ENCODE measurements at regions not wholly inside any gene's neighbourhood (a gene's known extent, or its start where the extent isn't known, plus 50 kb on each side); places are given as distances from the start of the nearest gene placed in this dataset.
"Not testable (repeated sequence)": the region's sequence is repeated elsewhere in the genome, so short reads cannot be mapped to it uniquely, and the experiment has no call there.

- TF ChIP-seq, protein P1, sequence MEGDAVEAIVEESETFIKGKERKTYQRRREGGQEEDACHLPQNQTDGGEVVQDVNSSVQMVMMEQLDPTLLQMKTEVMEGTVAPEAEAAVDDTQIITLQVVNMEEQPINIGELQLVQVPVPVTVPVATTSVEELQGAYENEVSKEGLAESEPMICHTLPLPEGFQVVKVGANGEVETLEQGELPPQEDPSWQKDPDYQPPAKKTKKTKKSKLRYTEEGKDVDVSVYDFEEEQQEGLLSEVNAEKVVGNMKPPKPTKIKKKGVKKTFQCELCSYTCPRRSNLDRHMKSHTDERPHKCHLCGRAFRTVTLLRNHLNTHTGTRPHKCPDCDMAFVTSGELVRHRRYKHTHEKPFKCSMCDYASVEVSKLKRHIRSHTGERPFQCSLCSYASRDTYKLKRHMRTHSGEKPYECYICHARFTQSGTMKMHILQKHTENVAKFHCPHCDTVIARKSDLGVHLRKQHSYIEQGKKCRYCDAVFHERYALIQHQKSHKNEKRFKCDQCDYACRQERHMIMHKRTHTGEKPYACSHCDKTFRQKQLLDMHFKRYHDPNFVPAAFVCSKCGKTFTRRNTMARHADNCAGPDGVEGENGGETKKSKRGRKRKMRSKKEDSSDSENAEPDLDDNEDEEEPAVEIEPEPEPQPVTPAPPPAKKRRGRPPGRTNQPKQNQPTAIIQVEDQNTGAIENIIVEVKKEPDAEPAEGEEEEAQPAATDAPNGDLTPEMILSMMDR (conservative IDR thresholded peaks at IDR 0.05) = no peak
- Histone ChIP-seq H3K9me3 (ENCODE audit: control insufficient read depth, low read length) (no peaks in the 10 kb centered on the region), H3K9ac (ENCODE audit: extremely low read depth, low read length, poor library complexity, severe bottlenecking) (no peak overlapping the region), H3K27me3 (ENCODE audit: control insufficient read depth, insufficient read depth, low read length, poor library complexity, severe bottlenecking) (no peaks in the 10 kb centered on the region), H3K4me1 (ENCODE audit: control insufficient read depth, insufficient read depth, low read length) (no peaks in the 10 kb centered on the region), H3K36me3 (ENCODE audit: control insufficient read depth, insufficient read depth, low read length) (no peaks in the 10 kb centered on the region), H3K4me3 (ENCODE audit: low read length) (no peak overlapping the region), H3K27ac (ENCODE audit: low read depth, low read length) (no peak overlapping the region)
- DNase-seq = no peak
- Mint-ChIP-seq H3K9me3 (no peaks in the 10 kb centered on the region), H3K27ac (no peak overlapping the region), H3K36me3 (ENCODE audit: low read depth) (no peaks in the 10 kb centered on the region), H3K4me1 (peaks cover 3% of the 10 kb centered on the region), H3K4me3 (no peak overlapping the region), H3K27me3 (ENCODE audit: insufficient read depth) (no peaks in the 10 kb centered on the region)
These were observed 479.7 kb upstream of the DIAPH2 start for GRCh38 chrX:96204928-96205327.

DNA sequence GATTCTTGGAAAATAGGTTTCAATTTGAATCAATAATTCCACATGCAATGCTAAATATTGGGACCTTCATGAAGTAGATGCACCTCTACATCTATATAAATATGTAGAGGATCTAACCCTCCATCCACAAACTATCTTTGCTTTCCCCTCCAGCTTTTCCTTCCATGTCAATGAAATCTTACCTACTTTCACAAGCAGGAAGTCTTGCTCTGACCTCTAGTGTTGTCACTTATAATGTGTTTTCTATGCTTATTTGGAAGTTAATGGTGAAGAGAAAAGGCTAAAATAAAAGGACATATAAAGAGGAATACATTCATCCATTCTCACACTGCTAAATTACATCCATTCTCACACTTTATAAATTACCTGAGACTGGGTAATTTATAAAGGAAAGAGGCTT lies 472.7 kb upstream of the DIAPH2 start:
- no peaks in the 10 kb centered on the region for H3K27me3 ChIP-seq (ENCODE audit: control insufficient read depth, insufficient read depth, low read length, poor library complexity, severe bottlenecking)
- no peak overlapping the region for H3K27ac ChIP-seq (ENCODE audit: low read depth, low read length)
- Mint-ChIP-seq H3K27me3 (ENCODE audit: insufficient read depth) (no peaks in the 10 kb centered on the region), H3K27ac (no peak overlapping the region), H3K36me3 (ENCODE audit: low read depth) (no peaks in the 10 kb centered on the region), H3K4me1 (no peaks in the 10 kb centered on the region), H3K9me3 (peaks cover 27% of the 10 kb centered on the region), H3K4me3 (no peak overlapping the region)
- no peak for DNase-seq
- H3K36me3 ChIP-seq (ENCODE audit: control insufficient read depth, insufficient read depth, low read length) = no peaks in the 10 kb centered on the region
- no peaks in the 10 kb centered on the region for H3K9me3 ChIP-seq (ENCODE audit: control insufficient read depth, low read length)
- no peak overlapping the region for H3K4me3 ChIP-seq (ENCODE audit: low read length)
- H3K9ac ChIP-seq (ENCODE audit: extremely low read depth, low read length, poor library complexity, severe bottlenecking) = no peak overlapping the region
- no peaks in the 10 kb centered on the region for H3K4me1 ChIP-seq (ENCODE audit: control insufficient read depth, insufficient read depth, low read length)
- TF ChIP-seq, protein P1 (conservative IDR thresholded peaks at IDR 0.05) = no peak

- not testable (repeated sequence) for H3K4me3 Mint-ChIP-seq; H3K4me1 Mint-ChIP-seq; H3K27ac Mint-ChIP-seq; H3K9me3 ChIP-seq (ENCODE audit: control insufficient read depth, low read length); H3K36me3 ChIP-seq (ENCODE audit: control insufficient read depth, insufficient read depth, low read length); H3K27me3 ChIP-seq (ENCODE audit: control insufficient read depth, insufficient read depth, low read length, poor library complexity, severe bottlenecking); H3K4me1 ChIP-seq (ENCODE audit: control insufficient read depth, insufficient read depth, low read length); DNase-seq; H3K4me3 ChIP-seq (ENCODE audit: low read length); H3K9ac ChIP-seq (ENCODE audit: extremely low read depth, low read length, poor library complexity, severe bottlenecking); H3K36me3 Mint-ChIP-seq (ENCODE audit: low read depth); H3K27me3 Mint-ChIP-seq (ENCODE audit: insufficient read depth); H3K27ac ChIP-seq (ENCODE audit: low read depth, low read length)
- peaks cover 27% of the 10 kb centered on the region for H3K9me3 Mint-ChIP-seq
- whole genome bisulfite sequencing, 2 experiments (ENCODE audit: insufficient coverage in 1 of 2, insufficient read length in 1 of 2) = 81% methylated on average over 4 of the region's 4 CpGs; no CpG with 5 or more reads in 1 of the 2 experiments
These were observed 470.0 kb upstream of the DIAPH2 start for GRCh38 chrX:96214681-96215080.

DNA sequence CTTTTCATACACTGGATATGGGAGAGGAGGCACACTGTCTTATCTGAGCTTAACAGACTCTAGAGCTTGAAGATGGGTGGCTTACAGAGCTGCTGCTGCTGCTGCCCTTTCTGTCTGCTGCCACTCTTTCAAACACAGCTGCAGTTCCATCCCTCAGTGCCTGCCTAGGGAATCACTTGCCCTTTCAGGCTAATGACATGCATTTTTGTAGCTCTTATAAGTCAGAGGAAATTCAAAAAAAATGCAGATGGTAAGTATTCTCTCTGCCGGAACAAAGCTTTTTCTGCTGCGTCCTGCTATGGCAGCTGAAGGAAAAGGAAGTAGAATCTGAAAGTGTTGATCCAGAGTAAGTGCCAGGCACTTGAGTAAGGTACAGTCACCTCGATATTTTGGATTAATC lies 460.4 kb upstream of the DIAPH2 start:
- H3K27ac Mint-ChIP-seq = no peak overlapping the region
- no peak overlapping the region for H3K4me3 ChIP-seq (ENCODE audit: low read length)
- H3K4me1 Mint-ChIP-seq = peaks cover 7% of the 10 kb centered on the region
- WGBS, 2 experiments (ENCODE audit: insufficient coverage in 1 of 2, insufficient read length in 1 of 2) = 93% methylated on average over 2 to 3 of the region's 3 CpGs
- no peaks in the 10 kb centered on the region for H3K27me3 ChIP-seq (ENCODE audit: control insufficient read depth, insufficient read depth, low read length, poor library complexity, severe bottlenecking)
- H3K36me3 Mint-ChIP-seq (ENCODE audit: low read depth) = no peaks in the 10 kb centered on the region
- peaks cover 3% of the 10 kb centered on the region for H3K4me1 ChIP-seq (ENCODE audit: control insufficient read depth, insufficient read depth, low read length)
- H3K4me3 Mint-ChIP-seq = no peak overlapping the region
- no peaks in the 10 kb centered on the region for H3K9me3 ChIP-seq (ENCODE audit: control insufficient read depth, low read length)
- H3K36me3 ChIP-seq (ENCODE audit: control insufficient read depth, insufficient read depth, low read length) = no peaks in the 10 kb centered on the region
- TF ChIP-seq, protein P1 (conservative IDR thresholded peaks at IDR 0.05) = no peak
- no peaks in the 10 kb centered on the region for H3K27me3 Mint-ChIP-seq (ENCODE audit: insufficient read depth)
- DNase-seq = no peak
- no peak overlapping the region for H3K27ac ChIP-seq (ENCODE audit: low read depth, low read length)
- peaks cover 7% of the 10 kb centered on the region for H3K9me3 Mint-ChIP-seq
- no peak overlapping the region for H3K9ac ChIP-seq (ENCODE audit: extremely low read depth, low read length, poor library complexity, severe bottlenecking)
